ENCODE measurements at regions not wholly inside any gene's neighbourhood (a gene's known extent, or its start where the extent isn't known, plus 50 kb on each side); places are given as distances from the start of the nearest gene placed in this dataset.

DNA sequence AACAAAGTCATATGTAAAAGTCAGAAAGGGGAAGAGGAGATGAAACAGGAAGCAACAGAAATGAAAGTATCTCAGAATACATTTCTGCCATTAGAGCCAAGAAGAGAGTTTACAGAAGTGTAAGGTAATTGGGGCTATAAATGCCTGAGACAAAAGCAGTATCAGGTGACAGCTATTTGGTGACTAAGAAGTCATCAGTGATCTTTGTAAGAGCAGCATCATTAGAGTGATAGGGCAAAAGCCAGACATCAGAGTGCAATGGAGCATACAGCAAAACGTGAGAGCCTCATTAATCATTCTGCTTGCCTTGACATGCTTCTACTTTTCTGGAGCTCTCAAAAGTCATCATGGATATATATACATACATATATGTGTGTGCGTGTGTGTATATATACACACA, 804.7 kb upstream of the PIK3C3 start:
- TF ChIP-seq CTCF (IDR thresholded peaks at IDR 0.05; ENCODE audit: low read depth, low read length, missing input control): no peak
- no peak for TF ChIP-seq HNF4G (IDR thresholded peaks at IDR 0.05)
- no peak for TF ChIP-seq EGR1 (IDR thresholded peaks at IDR 0.05; ENCODE audit: low read depth in 2 of 2)
- TF ChIP-seq TAF1 (conservative IDR thresholded peaks at IDR 0.05): no peak
- no peak for TF ChIP-seq NR2F2 (IDR thresholded peaks at IDR 0.05)

Data from liver (tissue), 3 donors.